PFSK-1 (cell line): ENCODE measurements at regions not wholly inside any gene's neighbourhood (a gene's known extent, or its start where the extent isn't known, plus 50 kb on each side); places are given as distances from the start of the nearest gene placed in this dataset.

ENCODE experiments used
- POLR2AphosphoS5 ChIP-seq: IDR thresholded peaks from 2 replicates; pipeline ENCODE4 v1.6.1; 2012; ENCODE audit warnings: low read depth, mild to moderate bottlenecking, control low read depth, low read length, moderate library complexity
- SIN3A ChIP-seq: IDR thresholded peaks from 2 replicates; pipeline ENCODE4 v1.6.1; 2012; ENCODE audit warnings: mild to moderate bottlenecking, low read length, moderate library complexity, borderline replicate concordance; ENCODE audit not compliant: insufficient read depth
- TAF1 ChIP-seq: IDR thresholded peaks from 2 replicates; pipeline ENCODE4 v1.6.1; 2012; ENCODE audit warnings: low read length, control low read depth, borderline replicate concordance; ENCODE audit not compliant: insufficient read depth
- TF ChIP-seq, protein P1 (sequence below), 2 experiments: IDR thresholded peaks; 2 replicates each; pipeline versions ENCODE4 v1.6.1 to v1.8.0; 2011 to 2012; ENCODE audit warnings: low read depth in 2 of 2, low read length in 2 of 2, control low read depth in 1 of 2, inconsistent platforms in 1 of 2, mild to moderate bottlenecking in 1 of 2, moderate library complexity in 1 of 2; ENCODE audit not compliant: insufficient read depth in 1 of 2

- no peak for TF ChIP-seq POLR2AphosphoS5
- no peak for TF ChIP-seq TAF1
- no peak for TF ChIP-seq SIN3A
- TF ChIP-seq, protein P1, sequence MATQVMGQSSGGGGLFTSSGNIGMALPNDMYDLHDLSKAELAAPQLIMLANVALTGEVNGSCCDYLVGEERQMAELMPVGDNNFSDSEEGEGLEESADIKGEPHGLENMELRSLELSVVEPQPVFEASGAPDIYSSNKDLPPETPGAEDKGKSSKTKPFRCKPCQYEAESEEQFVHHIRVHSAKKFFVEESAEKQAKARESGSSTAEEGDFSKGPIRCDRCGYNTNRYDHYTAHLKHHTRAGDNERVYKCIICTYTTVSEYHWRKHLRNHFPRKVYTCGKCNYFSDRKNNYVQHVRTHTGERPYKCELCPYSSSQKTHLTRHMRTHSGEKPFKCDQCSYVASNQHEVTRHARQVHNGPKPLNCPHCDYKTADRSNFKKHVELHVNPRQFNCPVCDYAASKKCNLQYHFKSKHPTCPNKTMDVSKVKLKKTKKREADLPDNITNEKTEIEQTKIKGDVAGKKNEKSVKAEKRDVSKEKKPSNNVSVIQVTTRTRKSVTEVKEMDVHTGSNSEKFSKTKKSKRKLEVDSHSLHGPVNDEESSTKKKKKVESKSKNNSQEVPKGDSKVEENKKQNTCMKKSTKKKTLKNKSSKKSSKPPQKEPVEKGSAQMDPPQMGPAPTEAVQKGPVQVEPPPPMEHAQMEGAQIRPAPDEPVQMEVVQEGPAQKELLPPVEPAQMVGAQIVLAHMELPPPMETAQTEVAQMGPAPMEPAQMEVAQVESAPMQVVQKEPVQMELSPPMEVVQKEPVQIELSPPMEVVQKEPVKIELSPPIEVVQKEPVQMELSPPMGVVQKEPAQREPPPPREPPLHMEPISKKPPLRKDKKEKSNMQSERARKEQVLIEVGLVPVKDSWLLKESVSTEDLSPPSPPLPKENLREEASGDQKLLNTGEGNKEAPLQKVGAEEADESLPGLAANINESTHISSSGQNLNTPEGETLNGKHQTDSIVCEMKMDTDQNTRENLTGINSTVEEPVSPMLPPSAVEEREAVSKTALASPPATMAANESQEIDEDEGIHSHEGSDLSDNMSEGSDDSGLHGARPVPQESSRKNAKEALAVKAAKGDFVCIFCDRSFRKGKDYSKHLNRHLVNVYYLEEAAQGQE (IDR thresholded peaks at IDR 0.05; ENCODE audit: insufficient read depth in 1 of 2, low read depth in 2 of 2, low read length in 2 of 2): no peak
Measured at GRCh38 chr4:182015014-182015413, 228.2 kb upstream of the TENM3 start.
